GM18519 (cell line): ENCODE measurements at regions not wholly inside any gene's neighbourhood (a gene's known extent, or its start where the extent isn't known, plus 50 kb on each side); places are given as distances from the start of the nearest gene placed in this dataset.
"Not testable (repeated sequence)": the region's sequence is repeated elsewhere in the genome, so short reads cannot be mapped to it uniquely, and the experiment has no call there.

Experiments
- ATAC-seq: cut with Tn5 transposase; IDR thresholded peaks from one replicate; pipeline ENCODE4 v1.9.1; 2021; ENCODE audit warnings: mild to moderate bottlenecking, moderate library complexity; ENCODE audit not compliant: unreplicated experiment, low FRiP score

GRCh38 chr2:221943076-221943810 is 355.6 kb downstream of the PAX3 start:
- ATAC-seq = no peak

- no peak for ATAC-seq
These were observed 359.3 kb upstream of the EPHA4 start for GRCh38 chr2:221931251-221931991.

GRCh38 chr2:221929259-221929658 is 357.2 kb upstream of the EPHA4 start:
- no peak for ATAC-seq

GRCh38 chr2:221926327-221926726 is 354.2 kb upstream of the EPHA4 start:
- ATAC-seq = no peak

DNA sequence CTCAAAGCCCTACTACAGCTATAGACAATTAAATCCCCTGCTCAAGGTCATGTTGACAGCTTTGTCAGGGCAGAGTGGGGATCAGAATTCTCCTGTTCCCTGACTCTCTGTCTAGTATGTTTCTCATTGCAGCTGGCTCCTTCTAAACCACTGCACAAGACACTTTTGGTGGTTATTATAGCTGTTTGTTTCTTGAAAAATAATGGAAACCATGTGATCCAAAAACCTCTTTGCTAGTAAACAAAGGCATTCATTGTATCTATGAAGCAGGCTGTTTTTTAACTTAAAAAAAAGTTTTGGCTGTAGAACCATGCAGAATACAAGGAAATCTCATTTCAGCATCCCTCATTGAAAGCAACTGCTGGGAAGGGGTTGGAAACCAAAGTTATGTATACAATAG is 352.5 kb upstream of the EPHA4 start:
- ATAC-seq = no peak

- ATAC-seq = no peak
These were observed 343.8 kb upstream of the EPHA4 start for GRCh38 chr2:221915926-221916325.

DNA sequence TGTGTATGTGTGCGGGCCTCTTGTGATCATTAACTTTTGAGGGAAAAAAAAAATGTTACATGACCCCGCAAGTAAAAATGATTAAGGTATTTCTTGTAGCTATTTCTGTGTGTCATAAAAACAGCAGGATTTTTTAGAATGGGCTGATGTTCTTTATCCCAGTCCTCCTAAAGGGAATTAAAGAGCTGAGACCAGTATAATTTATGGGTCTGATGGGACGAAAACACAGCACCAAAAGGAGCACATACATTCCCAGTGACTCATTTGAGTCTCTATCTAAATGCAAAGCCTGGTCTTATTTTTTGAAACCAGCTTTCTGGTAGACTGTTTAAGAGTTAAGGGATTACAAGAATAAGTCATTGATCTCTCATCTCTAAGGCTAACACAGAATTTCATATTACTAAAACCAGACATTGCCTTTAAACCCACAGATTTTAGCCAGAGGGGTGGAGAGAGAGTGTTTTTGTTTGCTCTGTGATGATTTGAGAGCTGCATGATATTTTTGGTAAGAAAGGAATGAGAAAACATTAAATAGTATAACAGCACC is 342.3 kb upstream of the EPHA4 start:
- ATAC-seq = no peak

DNA sequence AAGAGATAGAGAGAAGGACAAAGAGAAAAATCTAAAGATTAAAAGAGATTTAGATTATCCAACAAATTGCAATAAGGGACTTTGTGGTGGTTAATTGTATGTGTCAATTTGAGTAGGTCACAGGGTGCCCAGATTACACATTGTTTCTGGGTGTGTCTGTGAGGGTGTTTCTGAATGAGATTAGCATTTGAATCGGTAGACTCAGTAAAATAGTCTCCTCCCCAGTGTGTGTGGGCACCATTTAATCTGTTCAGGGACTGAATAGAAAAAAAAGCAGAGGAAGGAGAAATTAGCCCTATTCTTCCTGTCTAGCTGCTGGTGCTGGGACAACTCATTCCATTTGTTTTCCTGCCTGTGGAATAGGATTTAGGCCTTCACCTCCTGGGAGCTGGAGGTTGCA is 339.8 kb upstream of the EPHA4 start:
- ATAC-seq = no peak

DNA sequence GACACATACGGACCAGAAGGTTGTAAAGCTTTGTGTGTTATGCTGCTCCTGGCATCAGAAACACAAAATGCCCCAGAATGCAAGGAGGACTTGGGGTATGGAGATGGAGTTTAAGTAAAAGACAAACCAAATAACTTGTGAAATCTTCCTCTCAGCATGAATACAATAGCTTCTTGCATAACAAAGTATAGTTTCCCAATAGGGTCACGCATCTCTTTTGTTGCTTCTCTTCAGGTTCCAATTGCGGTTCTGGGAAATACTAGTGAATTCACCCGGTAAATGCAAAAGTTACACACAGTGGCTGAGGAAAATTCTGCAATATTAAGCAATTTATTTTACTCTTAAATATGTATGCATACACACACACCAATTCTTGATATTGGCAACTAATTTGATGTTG is 339.2 kb upstream of the EPHA4 start:
- ATAC-seq = no peak

GRCh38 chr2:221908518-221908917 is 336.4 kb upstream of the EPHA4 start:
- ATAC-seq = no peak

DNA sequence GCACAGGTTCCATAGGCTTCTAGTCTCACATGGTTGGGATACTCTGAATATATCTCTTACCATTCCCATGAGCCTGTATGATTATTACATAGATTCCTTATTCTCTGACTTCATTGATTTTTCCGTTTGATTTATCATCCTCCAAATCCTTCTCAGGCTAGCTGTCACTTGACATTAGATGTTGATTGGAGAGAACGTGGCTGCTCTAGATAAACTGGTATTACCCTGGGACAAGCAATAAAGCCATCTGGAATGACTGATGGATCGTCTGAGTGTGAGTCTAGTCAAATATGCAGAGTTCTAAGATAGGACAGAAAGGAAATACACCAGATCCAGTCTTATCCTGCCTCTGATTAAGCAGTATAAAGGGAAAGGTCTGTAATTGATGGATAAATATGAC is 325.6 kb upstream of the EPHA4 start:
- no peak for ATAC-seq

DNA sequence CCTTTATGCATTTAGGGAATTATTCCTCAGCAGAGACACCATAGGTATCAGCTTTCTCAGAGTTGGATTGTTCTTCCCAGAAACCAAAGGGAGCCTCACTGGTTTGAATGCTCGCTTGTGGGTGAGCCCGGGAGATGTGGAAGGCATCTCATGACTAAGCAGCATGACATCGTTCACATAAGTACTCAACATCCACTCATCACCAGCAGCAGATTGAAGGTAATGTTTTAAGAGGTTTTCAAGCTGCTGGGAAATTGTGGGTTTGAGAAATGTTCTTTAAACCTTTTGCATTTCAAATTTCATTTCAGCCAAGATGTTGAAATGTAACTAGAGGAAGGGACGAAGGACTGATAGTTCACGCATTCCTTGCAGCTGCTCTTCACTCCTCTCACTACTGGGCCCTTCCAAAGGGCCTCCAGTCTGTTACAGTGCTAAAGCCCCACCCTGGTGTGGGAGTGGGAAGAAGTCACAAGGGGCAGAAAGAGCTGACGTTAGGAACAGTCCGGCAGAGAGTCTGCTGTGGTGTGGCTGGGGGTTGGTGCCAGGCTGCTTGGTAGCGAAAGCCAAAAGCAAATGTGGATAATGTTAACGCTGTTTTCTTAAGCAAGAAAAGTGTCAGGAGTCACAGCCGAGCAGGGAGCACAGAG is 324.5 kb upstream of the EPHA4 start:
- ATAC-seq = no peak

DNA sequence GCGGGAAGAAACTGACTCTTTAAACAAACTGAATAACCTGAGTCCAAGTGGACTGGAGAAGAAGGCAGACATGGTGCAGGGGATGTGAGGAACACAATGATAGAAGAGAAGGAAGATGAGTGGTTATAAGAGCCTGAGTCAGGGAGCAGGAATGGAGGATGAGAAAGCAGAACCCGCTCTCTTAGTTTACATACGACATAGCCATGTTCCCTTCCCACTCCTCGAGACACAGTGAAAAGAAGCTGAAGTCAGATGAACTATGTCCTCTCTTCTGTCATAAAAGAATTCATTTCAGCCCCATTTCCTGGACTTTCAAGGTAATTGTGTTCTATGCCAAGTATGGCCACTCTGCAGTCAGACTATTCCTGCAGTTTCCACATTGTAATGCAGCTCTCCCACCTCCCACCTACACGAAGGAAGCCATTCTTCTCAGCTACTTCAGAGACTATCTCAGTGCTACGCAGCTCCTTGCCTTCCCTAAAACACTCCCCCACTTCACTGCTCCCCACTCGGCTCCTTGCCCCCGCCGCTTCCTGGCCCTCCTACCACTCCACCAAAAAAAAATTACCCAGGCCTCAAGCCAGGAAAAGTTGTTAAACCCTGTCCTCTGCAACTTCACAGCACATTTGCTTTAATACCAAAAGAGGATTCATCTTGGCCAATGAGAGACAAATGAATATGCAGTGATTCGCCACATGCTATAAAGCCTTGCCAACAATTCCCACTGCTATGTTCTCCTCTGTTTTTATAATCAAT is 323.4 kb upstream of the EPHA4 start:
- no peak for ATAC-seq

DNA sequence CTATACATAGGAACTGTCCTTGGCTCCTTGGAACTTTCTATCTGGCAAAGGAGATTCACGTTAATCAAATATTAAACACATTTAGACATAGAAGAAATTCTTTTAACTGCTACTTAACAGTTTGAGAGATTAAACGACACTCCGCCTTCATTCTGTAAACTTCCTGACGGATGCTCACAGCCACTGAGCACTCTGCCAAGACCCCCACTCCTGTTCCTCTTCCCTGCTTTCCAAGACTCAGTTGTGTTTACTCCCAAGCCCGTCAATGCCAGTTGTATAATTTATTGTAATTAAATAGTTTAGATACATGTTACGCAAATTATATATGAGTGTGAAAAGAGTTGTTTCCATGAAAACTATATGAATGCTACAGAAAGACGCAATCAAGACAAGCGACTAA is 321.4 kb upstream of the EPHA4 start:
- no peak for ATAC-seq

DNA sequence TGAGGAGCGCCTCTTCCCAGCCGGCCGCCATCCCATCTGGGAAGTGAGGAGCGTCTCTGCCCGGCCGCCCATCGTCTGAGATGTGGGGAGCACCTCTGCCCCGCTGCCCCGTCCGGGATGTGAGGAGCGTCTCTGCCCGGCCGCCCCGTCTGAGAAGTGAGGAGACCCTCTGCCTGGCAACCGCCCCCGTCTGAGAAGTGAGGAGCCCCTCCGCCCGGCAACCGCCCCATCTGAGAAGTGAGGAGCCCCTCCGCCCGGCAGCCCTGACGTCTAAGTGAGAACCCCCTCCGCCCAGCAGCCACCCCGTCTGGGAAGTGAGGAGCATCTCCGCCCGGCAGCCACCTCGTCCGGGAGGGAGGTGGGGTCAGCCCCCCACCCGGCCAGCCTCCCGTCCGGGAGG is 319.9 kb upstream of the EPHA4 start:
- not testable (repeated sequence) for ATAC-seq

GRCh38 chr2:221883976-221884375 is 311.9 kb upstream of the EPHA4 start:
- no peak for ATAC-seq

GRCh38 chr2:221876016-221876415 is 303.9 kb upstream of the EPHA4 start:
- no peak for ATAC-seq

DNA sequence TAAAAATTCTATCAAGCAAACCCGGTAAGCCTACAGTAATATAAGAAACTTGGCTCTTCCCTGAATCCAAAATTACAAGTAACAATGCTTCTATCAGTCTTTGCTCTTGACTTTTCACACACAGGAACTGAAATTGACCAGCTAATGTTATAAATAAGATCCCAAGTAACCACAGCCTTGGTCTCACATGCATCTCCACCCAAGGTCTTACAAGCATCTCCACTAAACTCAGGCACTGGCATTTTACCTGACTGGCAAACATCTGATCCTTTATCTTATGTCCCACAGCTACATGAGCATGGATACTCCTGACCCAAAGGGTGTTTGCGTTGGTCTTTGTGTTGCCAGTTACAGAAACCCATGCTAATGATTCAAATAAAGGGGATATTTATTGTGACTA is 302.3 kb upstream of the EPHA4 start:
- no peak for ATAC-seq

DNA sequence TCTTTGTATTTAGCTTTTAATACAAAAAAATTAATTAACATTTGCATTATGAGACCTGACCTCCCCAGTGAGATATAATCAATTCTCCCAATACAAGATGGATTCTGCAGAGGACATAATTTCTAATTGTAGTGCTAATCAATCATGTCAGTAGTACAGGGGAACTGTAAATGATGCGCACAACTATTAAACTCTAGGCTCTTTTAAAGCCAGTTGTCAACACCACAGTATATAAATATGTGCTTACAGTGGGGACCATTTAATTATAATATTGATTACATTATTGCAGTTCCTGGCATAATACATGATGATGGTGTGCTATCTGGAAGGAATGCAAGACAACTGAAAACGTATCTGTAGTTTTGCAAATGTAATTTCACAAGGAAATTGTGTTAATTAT is 285.6 kb upstream of the EPHA4 start:
- ATAC-seq = no peak

DNA sequence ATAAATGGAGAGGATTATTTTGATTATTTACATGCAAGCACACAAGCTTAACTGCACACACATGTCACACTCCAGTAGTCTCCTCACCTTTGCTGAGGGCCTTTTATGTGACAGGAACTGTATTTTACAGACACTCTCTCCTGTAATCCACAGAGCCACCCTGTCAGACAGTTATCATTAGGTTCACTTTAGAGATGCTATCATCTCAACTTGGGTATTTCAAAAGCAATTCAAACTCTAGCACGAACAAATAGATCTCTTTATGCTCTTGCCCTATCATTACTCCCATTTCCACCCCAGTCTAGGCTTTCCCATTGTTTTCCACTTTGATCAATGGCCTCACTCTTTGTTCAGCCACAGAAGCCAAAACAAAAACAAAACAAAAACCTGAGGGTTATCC is 281.2 kb upstream of the EPHA4 start:
- no peak for ATAC-seq
